Trophoblast cell (in vitro differentiated cells and primary cell): ENCODE measurements at regions not wholly inside any gene's neighbourhood (a gene's known extent, or its start where the extent isn't known, plus 50 kb on each side); places are given as distances from the start of the nearest gene placed in this dataset.
A peak's percentile ranks its signal among the peaks of the same experiment; 100 is the strongest.

ENCODE experiments used
- DNase-seq, 2 donors: peaks; one replicate each; pipeline ENCODE4 v3.0.0-alpha.2; 2016
- H2AFZ ChIP-seq: 2 replicates; pipeline ENCODE4 v1.6.1; 2013; ENCODE audit warnings: low read length, moderate library complexity, mild to moderate bottlenecking; ENCODE audit not compliant: insufficient read depth, poor library complexity
- H2AK5ac ChIP-seq: 2 replicates; pipeline ENCODE4 v1.6.1; 2013; ENCODE audit warnings: mild to moderate bottlenecking, low read length
- H2BK120ac ChIP-seq: 2 replicates; pipeline ENCODE4 v1.6.1; 2013; ENCODE audit warnings: low read length, mild to moderate bottlenecking, moderate library complexity; ENCODE audit not compliant: insufficient read depth, poor library complexity
- H2BK12ac ChIP-seq: 2 replicates; pipeline ENCODE4 v1.6.1; 2013; ENCODE audit warnings: mild to moderate bottlenecking, low read length, moderate library complexity
- H2BK5ac ChIP-seq: 2 replicates; pipeline ENCODE4 v1.6.1; 2013; ENCODE audit warnings: low read length, low read depth, moderate library complexity, mild to moderate bottlenecking; ENCODE audit not compliant: poor library complexity
- H3K14ac ChIP-seq: 2 replicates; pipeline ENCODE4 v1.6.1; 2013; ENCODE audit warnings: mild to moderate bottlenecking, low read length
- H3K18ac ChIP-seq: 2 replicates; pipeline ENCODE4 v1.6.1; 2013; ENCODE audit warnings: mild to moderate bottlenecking, low read length
- H3K23ac ChIP-seq: 2 replicates; pipeline ENCODE4 v1.6.1; 2013; ENCODE audit warnings: low read length
- H3K27ac ChIP-seq: 2 replicates; pipeline ENCODE4 v1.5.1; 2013; ENCODE audit warnings: low read depth, mild to moderate bottlenecking, inconsistent platforms, low read length, moderate library complexity
- H3K27me3 ChIP-seq: 2 replicates; pipeline ENCODE4 v1.6.1; 2013; ENCODE audit warnings: inconsistent platforms, mild to moderate bottlenecking, low read length, moderate library complexity; ENCODE audit not compliant: insufficient read depth
- H3K36me3 ChIP-seq, 2 experiments: 1 replicate in 1 of 2; 2 replicates in 1 of 2; pipeline ENCODE4 v1.6.1; 2013; ENCODE audit warnings: low read length in 2 of 2, mild to moderate bottlenecking in 2 of 2, moderate library complexity in 1 of 2; ENCODE audit not compliant: insufficient read depth in 2 of 2, control insufficient read depth in 1 of 2
- H3K4ac ChIP-seq: 2 replicates; pipeline ENCODE4 v1.6.1; 2013; ENCODE audit warnings: low read depth, mild to moderate bottlenecking, low read length, moderate library complexity
- H3K4me1 ChIP-seq, 2 experiments: 1 replicate in 1 of 2; 2 replicates in 1 of 2; pipeline ENCODE4 v1.6.1; 2013; ENCODE audit warnings: low read length in 2 of 2, mild to moderate bottlenecking in 2 of 2, moderate library complexity in 1 of 2; ENCODE audit not compliant: insufficient read depth in 2 of 2, control insufficient read depth in 1 of 2
- H3K4me2 ChIP-seq: 2 replicates; pipeline ENCODE4 v1.6.1; 2013; ENCODE audit warnings: inconsistent platforms, mild to moderate bottlenecking, low read length, moderate library complexity
- H3K4me3 ChIP-seq: 2 replicates; pipeline ENCODE4 v1.5.1; 2013; ENCODE audit warnings: mild to moderate bottlenecking, low read depth, low read length, inconsistent platforms
- H3K79me1 ChIP-seq: one replicate; pipeline ENCODE4 v1.6.1; 2013; ENCODE audit warnings: low read length
- H3K79me2 ChIP-seq: 2 replicates; pipeline ENCODE4 v1.6.1; 2013; ENCODE audit warnings: low read length, mild to moderate bottlenecking; ENCODE audit not compliant: control insufficient read depth, insufficient read depth, poor library complexity
- H3K9ac ChIP-seq: 2 replicates; pipeline ENCODE4 v1.6.1; 2013; ENCODE audit warnings: mild to moderate bottlenecking, low read length
- H3K9me3 ChIP-seq: 2 replicates; pipeline ENCODE4 v1.6.1; 2013; ENCODE audit warnings: low read depth, mild to moderate bottlenecking, control low read depth, inconsistent platforms, low read length; ENCODE audit not compliant: insufficient read depth
- H4K12ac ChIP-seq: 2 replicates; pipeline ENCODE4 v1.6.1; 2013; ENCODE audit warnings: low read depth, mild to moderate bottlenecking, low read length, moderate library complexity
- H4K8ac ChIP-seq: 2 replicates; pipeline ENCODE4 v1.6.1; 2013; ENCODE audit warnings: low read depth, mild to moderate bottlenecking, low read length, moderate library complexity
- H4K91ac ChIP-seq: one replicate; pipeline ENCODE4 v1.6.1; 2013; ENCODE audit warnings: low read depth, mild to moderate bottlenecking, low read length, moderate library complexity
- WGBS: extraction: QIAGEN DNeasy Blood & Tissue Kit; methylation state at CpG from one replicate; pipeline ENCODE4 v1.1.7; 2013; ENCODE audit warnings: missing lambda C conversion rate; ENCODE audit not compliant: insufficient read length, insufficient coverage; ENCODE audit errors: extremely low coverage; 5-methylcytosine and 5-hydroxymethylcytosine counted together

DNA sequence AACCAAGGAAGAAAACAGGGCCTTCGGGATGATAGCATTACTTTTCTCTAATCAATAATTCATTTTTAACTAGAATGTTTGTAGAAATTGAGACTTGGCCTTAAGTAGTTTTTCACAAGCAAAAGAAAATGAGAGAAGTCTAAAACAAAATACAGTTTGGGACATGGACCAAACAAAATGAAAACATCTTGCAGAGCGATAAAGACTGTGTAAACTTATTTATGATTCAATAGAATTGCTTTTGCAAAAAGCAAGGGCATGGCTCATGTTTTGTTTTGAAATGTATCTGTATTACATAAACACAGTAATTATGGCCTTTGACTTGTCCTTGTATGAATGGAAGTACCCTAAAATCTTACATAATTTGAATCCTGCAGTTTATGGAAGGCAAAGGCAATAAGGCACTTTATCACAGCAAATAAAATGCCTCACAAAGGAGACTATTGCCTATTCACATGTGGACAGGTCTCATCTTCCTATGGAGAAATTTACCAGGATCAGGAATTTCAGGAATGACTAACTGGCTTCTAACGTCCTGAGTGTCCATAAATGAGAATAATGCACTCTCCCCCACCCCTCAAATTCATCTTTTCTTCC lies 295.2 kb downstream of the PTEN start:
- no CpG with 5 or more reads among the region's 3 CpGs for WGBS
- H2AFZ ChIP-seq, result no peak overlapping the region

GRCh38 chr10:88159127-88159829 lies 295.9 kb downstream of the PTEN start:
- Histone ChIP-seq H2BK120ac (no peak overlapping the region), H3K14ac (no peak overlapping the region), H2AFZ (no peak overlapping the region), H3K27me3 (no peaks in the 10 kb centered on the region), H4K12ac (no peak overlapping the region), H3K23ac (no peak overlapping the region), H2AK5ac (no peak overlapping the region), H3K18ac (no peak overlapping the region), H2BK12ac (peak overlapping the region; percentile 19), H3K27ac (peak overlapping the region; percentile 0), H3K4me3 (no peak overlapping the region), H4K91ac (peak overlapping the region; percentile 2), H3K9me3 (no peaks in the 10 kb centered on the region), H3K4me2 (no peak overlapping the region), H3K4ac (no peak overlapping the region), H3K36me3 (no peaks in the 10 kb centered on the region), H3K4me1 (peaks cover 4 to 7% of the 10 kb centered on the region in 2 experiments), H4K8ac (peak overlapping the region; percentile 73), H3K79me2 (no peaks in the 10 kb centered on the region), H3K9ac (no peak overlapping the region), H3K79me1 (no peaks in the 10 kb centered on the region), H2BK5ac (peak overlapping the region; percentile 52)
- WGBS, result no CpG with 5 or more reads among the region's 3 CpGs
- no peak for DNase-seq

More for the DNA sequence above, 295.2 kb downstream of the PTEN start:
- Histone ChIP-seq H3K79me2 (no peaks in the 10 kb centered on the region), H3K36me3 (no peaks in the 10 kb centered on the region), H2BK120ac (no peak overlapping the region), H3K27ac (peak overlapping the region; percentile 0), H3K9me3 (no peaks in the 10 kb centered on the region), H2BK12ac (no peak overlapping the region), H2AK5ac (no peak overlapping the region), H3K4me1 (peaks cover 4 to 7% of the 10 kb centered on the region in 2 experiments), H3K23ac (no peak overlapping the region), H4K91ac (no peak overlapping the region), H3K14ac (no peak overlapping the region), H4K12ac (no peak overlapping the region), H3K4ac (no peak overlapping the region), H3K4me2 (no peak overlapping the region), H2BK5ac (no peak overlapping the region), H3K9ac (no peak overlapping the region), H3K4me3 (no peak overlapping the region), H3K27me3 (no peaks in the 10 kb centered on the region), H3K79me1 (no peaks in the 10 kb centered on the region), H4K8ac (no peak overlapping the region), H3K18ac (no peak overlapping the region)
- no peak for DNase-seq

DNA sequence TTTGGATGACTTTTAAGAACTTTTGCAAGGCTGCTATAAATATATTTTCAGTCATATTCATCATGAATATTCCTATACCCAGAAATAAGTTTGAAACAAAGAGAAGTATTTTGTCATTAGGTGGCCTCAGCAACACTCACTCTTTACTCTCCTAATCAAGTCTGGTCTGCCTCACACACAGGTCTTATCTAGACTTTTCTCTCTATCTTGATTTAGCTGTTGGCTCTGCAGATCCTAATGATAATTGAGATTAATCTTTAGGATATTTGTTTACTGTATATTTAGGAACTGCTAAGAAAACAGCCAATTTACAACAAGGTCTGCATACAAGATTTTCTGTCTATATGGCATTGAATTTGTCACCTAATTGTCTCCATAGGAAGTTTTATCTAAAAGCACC lies 297.6 kb downstream of the PTEN start:
- no peak for DNase-seq

DNA sequence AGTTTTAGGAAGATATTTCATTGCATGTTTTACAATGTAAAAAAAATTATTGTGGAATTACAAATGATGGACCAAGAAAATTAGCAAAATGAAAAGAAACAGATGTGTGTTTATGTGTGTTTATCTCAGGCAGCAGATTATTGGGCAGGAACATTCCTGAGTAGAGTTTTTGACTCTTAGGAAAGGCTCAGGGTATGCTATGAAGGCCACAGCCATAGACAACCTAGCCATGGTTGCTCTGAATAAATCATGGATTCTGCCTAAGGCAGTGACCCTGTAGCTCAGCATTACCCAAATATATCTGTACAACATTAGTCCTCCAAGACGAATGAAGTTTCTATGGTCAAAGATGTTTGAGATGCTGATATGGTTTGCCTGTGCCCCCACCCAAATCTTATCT lies 298.3 kb downstream of the PTEN start:
- no CpG with 5 or more reads among the region's 1 CpG for WGBS
- H3K27me3 ChIP-seq, result no peaks in the 10 kb centered on the region
- no peaks in the 10 kb centered on the region for H3K79me2 ChIP-seq
- H3K9ac ChIP-seq, result no peak overlapping the region
- H3K36me3 ChIP-seq, result no peaks in the 10 kb centered on the region
- H3K4me3 ChIP-seq, result no peak overlapping the region
- H2BK12ac ChIP-seq, result no peak overlapping the region
- H3K9me3 ChIP-seq, result no peaks in the 10 kb centered on the region
- no peak overlapping the region for H4K91ac ChIP-seq
- H3K4me1 ChIP-seq, result peaks cover 4 to 11% of the 10 kb centered on the region in 2 experiments
- H3K14ac ChIP-seq, result no peak overlapping the region
- no peak overlapping the region for H2BK5ac ChIP-seq
- no peak overlapping the region for H2AK5ac ChIP-seq
- H3K4ac ChIP-seq, result no peak overlapping the region
- DNase-seq, result no peak
- no peak overlapping the region for H3K4me2 ChIP-seq
- no peak overlapping the region for H2AFZ ChIP-seq
- no peak overlapping the region for H4K8ac ChIP-seq
- H2BK120ac ChIP-seq, result no peak overlapping the region
- H3K23ac ChIP-seq, result no peak overlapping the region
- no peak overlapping the region for H4K12ac ChIP-seq
- H3K79me1 ChIP-seq, result no peaks in the 10 kb centered on the region
- no peak overlapping the region for H3K18ac ChIP-seq
- no peak overlapping the region for H3K27ac ChIP-seq

More for the DNA sequence above, 297.6 kb downstream of the PTEN start:
- H3K23ac ChIP-seq, result no peak overlapping the region
- H3K27ac ChIP-seq, result no peak overlapping the region
- H2AFZ ChIP-seq, result no peak overlapping the region
- no peak overlapping the region for H3K4ac ChIP-seq
- no peak overlapping the region for H2BK5ac ChIP-seq
- H3K79me1 ChIP-seq, result no peaks in the 10 kb centered on the region
- no peak overlapping the region for H3K4me3 ChIP-seq
- no peaks in the 10 kb centered on the region for H3K79me2 ChIP-seq
- no peak overlapping the region for H3K9ac ChIP-seq
- H2AK5ac ChIP-seq, result no peak overlapping the region
- H4K91ac ChIP-seq, result no peak overlapping the region
- no peak overlapping the region for H3K14ac ChIP-seq
- no peak overlapping the region for H3K18ac ChIP-seq
- no peak overlapping the region for H3K4me2 ChIP-seq
- H3K9me3 ChIP-seq, result no peaks in the 10 kb centered on the region
- no peak overlapping the region for H2BK120ac ChIP-seq
- H3K36me3 ChIP-seq, result no peaks in the 10 kb centered on the region
- no peak overlapping the region for H4K12ac ChIP-seq
- no peak overlapping the region for H2BK12ac ChIP-seq
- H3K4me1 ChIP-seq, result peaks cover 4 to 11% of the 10 kb centered on the region in 2 experiments
- no peaks in the 10 kb centered on the region for H3K27me3 ChIP-seq
- H4K8ac ChIP-seq, result no peak overlapping the region
